Epithelial cell of proximal tubule (primary cell): ENCODE measurements at regions not wholly inside any gene's neighbourhood (a gene's known extent, or its start where the extent isn't known, plus 50 kb on each side); places are given as distances from the start of the nearest gene placed in this dataset.

ENCODE experiments used
- DNase-seq: peaks from one replicate; pipeline ENCODE4 v3.0.0-alpha.2; 2011; ENCODE audit warnings: low read depth
- H3K4me3 ChIP-seq: 2 replicates; pipeline ENCODE4 v1.5.1; 2011; ENCODE audit warnings: low read depth, mild to moderate bottlenecking, low read length
- TF ChIP-seq, protein P1 (sequence below): conservative IDR thresholded peaks from 2 replicates; pipeline ENCODE4 v1.5.1; 2012; ENCODE audit warnings: low read depth, mild to moderate bottlenecking, low read length

DNA sequence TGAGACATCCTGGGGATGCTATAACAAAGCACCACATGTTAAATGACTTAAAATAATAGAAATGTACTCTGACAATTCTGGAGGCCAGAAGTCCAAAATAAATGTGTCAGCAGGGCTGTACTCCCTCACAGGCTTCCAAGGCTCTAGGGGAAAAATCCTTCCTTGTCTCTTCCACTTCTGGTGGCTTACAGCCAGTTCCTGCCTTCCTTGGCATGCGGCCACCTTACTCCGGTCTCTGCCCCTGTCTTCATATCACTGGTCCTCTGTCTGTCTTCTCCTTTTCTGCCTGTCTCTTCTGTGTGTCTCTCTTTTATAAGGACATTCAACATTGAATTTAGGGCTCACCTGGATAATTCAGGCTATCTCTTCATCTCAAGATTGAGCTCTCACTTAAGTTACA is 155.3 kb upstream of the SYNCRIP start:
- TF ChIP-seq, protein P1, sequence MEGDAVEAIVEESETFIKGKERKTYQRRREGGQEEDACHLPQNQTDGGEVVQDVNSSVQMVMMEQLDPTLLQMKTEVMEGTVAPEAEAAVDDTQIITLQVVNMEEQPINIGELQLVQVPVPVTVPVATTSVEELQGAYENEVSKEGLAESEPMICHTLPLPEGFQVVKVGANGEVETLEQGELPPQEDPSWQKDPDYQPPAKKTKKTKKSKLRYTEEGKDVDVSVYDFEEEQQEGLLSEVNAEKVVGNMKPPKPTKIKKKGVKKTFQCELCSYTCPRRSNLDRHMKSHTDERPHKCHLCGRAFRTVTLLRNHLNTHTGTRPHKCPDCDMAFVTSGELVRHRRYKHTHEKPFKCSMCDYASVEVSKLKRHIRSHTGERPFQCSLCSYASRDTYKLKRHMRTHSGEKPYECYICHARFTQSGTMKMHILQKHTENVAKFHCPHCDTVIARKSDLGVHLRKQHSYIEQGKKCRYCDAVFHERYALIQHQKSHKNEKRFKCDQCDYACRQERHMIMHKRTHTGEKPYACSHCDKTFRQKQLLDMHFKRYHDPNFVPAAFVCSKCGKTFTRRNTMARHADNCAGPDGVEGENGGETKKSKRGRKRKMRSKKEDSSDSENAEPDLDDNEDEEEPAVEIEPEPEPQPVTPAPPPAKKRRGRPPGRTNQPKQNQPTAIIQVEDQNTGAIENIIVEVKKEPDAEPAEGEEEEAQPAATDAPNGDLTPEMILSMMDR, result no peak
- DNase-seq, result no peak

DNA sequence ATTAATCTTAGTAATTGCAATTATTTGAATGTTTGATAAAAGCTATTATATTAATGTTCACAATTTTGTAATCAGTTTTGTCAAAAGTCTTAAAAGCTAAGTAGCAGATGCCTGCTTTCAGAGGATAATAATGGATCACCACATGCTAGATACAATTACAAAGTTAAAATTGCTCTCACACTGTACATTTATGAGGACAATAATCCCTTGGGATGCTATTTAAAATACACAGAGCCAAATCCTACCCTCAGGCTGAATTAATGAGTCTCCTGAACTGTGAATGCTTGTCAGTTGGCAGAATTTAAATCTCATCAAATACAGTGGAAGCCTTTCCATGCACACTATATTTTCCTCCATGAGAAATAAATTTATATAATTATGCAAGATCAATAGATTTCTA is 153.3 kb upstream of the SYNCRIP start:
- H3K4me3 ChIP-seq, result no peak overlapping the region
- TF ChIP-seq, protein P1, result no peak
- no peak for DNase-seq

More for the DNA sequence above, 155.3 kb upstream of the SYNCRIP start:
- H3K4me3 ChIP-seq, result no peak overlapping the region

DNA sequence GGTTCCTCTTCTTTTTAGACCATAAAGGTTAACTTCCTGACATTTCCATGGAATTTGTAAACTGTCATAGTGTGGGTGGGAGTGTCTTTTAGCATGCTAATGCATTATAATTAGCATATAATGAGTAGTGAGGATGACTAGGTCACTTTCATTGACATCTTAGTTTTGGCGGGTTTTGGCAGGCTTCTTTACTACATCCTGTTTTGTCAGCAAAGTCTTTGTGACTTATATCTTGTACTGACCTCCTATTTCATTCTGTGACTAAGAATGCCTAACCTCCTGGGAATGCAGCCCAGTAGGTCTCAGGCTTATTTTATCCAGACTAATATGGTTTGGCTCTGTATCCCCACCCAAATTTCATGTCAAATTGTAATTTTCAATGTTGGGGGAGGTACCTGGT is 149.6 kb upstream of the SYNCRIP start:
- DNase-seq, result no peak
- H3K4me3 ChIP-seq, result no peak overlapping the region
- TF ChIP-seq, protein P1, result no peak

DNA sequence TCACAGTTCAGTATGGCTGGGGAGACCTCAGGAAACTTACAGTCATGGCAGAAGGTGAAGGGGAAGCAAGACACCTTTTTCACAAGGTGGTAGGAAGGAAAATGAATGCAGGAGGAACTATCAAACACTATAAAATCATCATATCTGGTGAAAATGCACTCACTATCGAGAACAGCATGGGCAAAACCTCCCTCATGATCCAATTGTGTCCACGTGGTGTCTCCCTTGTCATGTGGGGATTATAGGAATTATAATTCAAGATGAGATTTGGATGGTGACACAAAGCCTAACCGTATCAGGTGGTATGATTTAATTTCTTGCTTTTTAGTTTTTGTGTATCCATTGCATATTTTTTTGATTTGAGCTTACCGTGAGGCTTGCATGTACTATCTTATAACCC is 133.2 kb upstream of the SYNCRIP start:
- TF ChIP-seq, protein P1, result no peak
- H3K4me3 ChIP-seq, result no peak overlapping the region
- DNase-seq, result no peak

DNA sequence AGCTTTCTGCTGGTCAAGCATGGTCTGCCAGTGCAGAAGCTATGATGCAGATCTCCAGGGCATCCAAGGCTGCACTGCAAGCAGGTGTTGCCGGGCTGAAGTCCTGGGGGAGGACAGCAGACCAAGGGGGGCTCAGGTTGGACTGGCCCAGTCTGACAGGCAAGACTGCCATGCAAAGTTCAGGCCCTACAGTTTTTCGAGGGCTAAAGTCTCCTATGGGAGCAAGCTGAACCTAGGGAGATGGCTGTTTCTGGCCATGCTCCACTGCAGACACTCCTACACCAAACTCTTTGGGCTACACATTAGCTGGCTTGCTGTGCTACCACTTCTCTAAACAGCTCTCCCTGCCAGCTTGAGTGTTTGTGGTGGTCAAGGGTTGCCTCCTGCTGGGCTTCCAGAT is 130.0 kb upstream of the SYNCRIP start:
- no peak for DNase-seq
- H3K4me3 ChIP-seq, result no peak overlapping the region
- TF ChIP-seq, protein P1, result no peak

DNA sequence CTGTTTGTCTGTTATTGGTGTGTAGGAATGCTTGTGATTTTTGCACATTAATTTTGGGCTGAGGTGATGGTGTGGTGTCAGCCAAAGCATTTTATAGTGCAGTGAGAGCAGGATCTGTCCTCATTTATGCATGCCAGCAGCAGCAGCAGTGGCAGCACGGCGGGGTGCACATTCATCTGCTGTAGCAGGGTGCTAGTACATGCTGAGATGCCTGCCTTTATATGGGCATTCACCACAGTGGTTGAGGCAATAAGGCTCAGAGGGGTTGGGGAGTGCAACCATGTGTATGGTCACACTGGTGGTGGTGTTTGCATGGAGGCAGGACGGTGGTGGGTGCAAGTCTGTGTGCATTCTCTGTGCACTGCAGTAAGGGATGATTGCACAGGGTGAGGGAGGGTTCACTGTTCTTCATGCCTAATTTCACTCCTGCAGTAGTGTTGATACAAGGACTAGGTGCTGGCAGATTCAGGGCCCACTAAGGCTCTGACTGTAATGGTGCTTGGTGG is 129.3 kb upstream of the SYNCRIP start:
- DNase-seq, result no peak
- no peak overlapping the region for H3K4me3 ChIP-seq
- TF ChIP-seq, protein P1, result no peak

DNA sequence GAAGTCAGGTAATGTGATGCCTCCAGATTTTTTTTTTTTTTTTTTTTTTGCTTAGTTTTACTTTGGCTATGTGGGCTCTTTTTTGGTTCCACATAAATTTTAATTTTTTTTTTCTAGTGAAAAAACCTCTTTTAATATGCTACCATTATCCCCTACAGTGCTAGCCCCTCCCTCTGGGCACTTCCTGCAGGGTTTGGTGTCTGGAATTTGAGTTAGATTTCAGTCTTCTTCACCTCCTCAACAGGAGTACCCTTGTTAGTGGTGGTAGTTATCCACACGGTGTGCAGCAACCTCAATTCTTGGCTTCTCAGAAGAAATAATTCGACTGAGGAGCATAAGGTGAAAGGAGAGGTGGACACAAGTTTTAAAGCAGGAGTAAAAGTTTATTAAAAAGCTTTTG is 128.8 kb upstream of the SYNCRIP start:
- DNase-seq, result no peak
- TF ChIP-seq, protein P1, result no peak

More for the DNA sequence above, 128.8 kb upstream of the SYNCRIP start:
- no peak overlapping the region for H3K4me3 ChIP-seq
